ENCODE measurements at regions not wholly inside any gene's neighbourhood (a gene's known extent, or its start where the extent isn't known, plus 50 kb on each side); places are given as distances from the start of the nearest gene placed in this dataset.

- no peak overlapping the region for H2BK20ac ChIP-seq (ENCODE audit: low read depth, low read length, poor library complexity, severe bottlenecking)
- H3K14ac ChIP-seq (ENCODE audit: insufficient read depth, low read length), result no peak overlapping the region
- H2AK5ac ChIP-seq (ENCODE audit: insufficient read length, low read length), result no peak overlapping the region
- H3K9ac ChIP-seq (ENCODE audit: extremely low read depth, insufficient read length, low read length), result no peak overlapping the region
- no peak overlapping the region for H4K5ac ChIP-seq (ENCODE audit: insufficient read length, low read depth, low read length)
- Mint-ChIP-seq H3K4me3 (no peak overlapping the region), H3K27me3 (ENCODE audit: low read depth) (no peaks in the 10 kb centered on the region), H3K9me3 (no peaks in the 10 kb centered on the region), H3K36me3 (ENCODE audit: insufficient read depth in 1 of 3, low read depth in 3 of 3) (no peaks in the 10 kb centered on the region), H3K27ac (no peak overlapping the region), H3K4me1 (peaks cover 2% of the 10 kb centered on the region in 2 experiments)
- no peak overlapping the region for H3K27ac ChIP-seq (ENCODE audit: insufficient read length, low read depth, low read length)
- H2BK15ac ChIP-seq (ENCODE audit: low read depth, low read length), result no peak overlapping the region
- H3K4me2 ChIP-seq (ENCODE audit: insufficient read depth, insufficient read length, low read length), result no peak overlapping the region
- no peaks in the 10 kb centered on the region for H3K79me2 ChIP-seq (ENCODE audit: insufficient read depth, low read length)
- no peak overlapping the region for H2BK120ac ChIP-seq (ENCODE audit: low read depth, low read length, poor library complexity, severe bottlenecking)
- no peaks in the 10 kb centered on the region for H3K79me1 ChIP-seq (ENCODE audit: insufficient read depth, low read depth, low read length, poor library complexity, severe bottlenecking)
- H4K91ac ChIP-seq (ENCODE audit: insufficient read length, low read depth, low read length), result no peak overlapping the region
- H2AFZ ChIP-seq (ENCODE audit: low read length), result no peak overlapping the region
- no peak overlapping the region for H2BK5ac ChIP-seq (ENCODE audit: insufficient read length, low read length)
- no peaks in the 10 kb centered on the region for H3K4me1 ChIP-seq (ENCODE audit: insufficient read depth, low read length)
- H3K27me3 ChIP-seq (ENCODE audit: insufficient read depth, low read length), result no peaks in the 10 kb centered on the region
- H4K8ac ChIP-seq (replicated peaks; ENCODE audit: insufficient read length, low read depth, low read length), result no peak overlapping the region
- no peak overlapping the region for H2BK12ac ChIP-seq (ENCODE audit: insufficient read length, low read depth, low read length)
- no peak overlapping the region for H3K18ac ChIP-seq (ENCODE audit: insufficient read length, low read depth, low read length)
- no peak for TF ChIP-seq CTCF (conservative IDR thresholded peaks at IDR 0.05)
- H3T11ph ChIP-seq (ENCODE audit: low read length), result no peak overlapping the region
- no peak overlapping the region for H3K4ac ChIP-seq (ENCODE audit: low read depth, low read length)
- no peak for DNase-seq
- no peak overlapping the region for H3K23ac ChIP-seq (ENCODE audit: insufficient read length, low read depth, low read length)
- H3K23me2 ChIP-seq (ENCODE audit: insufficient read length, low read depth, low read length, poor library complexity, severe bottlenecking), result no peaks in the 10 kb centered on the region
- no peak overlapping the region for H3K56ac ChIP-seq (ENCODE audit: insufficient read length, low read depth, low read length)
- no CpG with 5 or more reads among the region's 5 CpGs for WGBS (ENCODE audit: extremely low coverage, insufficient read length, low lambda C conversion rate)
- no peaks in the 10 kb centered on the region for H4K20me1 ChIP-seq (ENCODE audit: control insufficient read depth, insufficient read depth, insufficient read length)
- no peaks in the 10 kb centered on the region for H3K9me3 ChIP-seq (ENCODE audit: control insufficient read depth, low read depth, low read length)
Observed at GRCh38 chrX:8313844-8314243, 142.8 kb upstream of the VCX2 start.

Measured in H9 (cell line).